A549 (cell line): ENCODE measurements at regions not wholly inside any gene's neighbourhood (a gene's known extent, or its start where the extent isn't known, plus 50 kb on each side); places are given as distances from the start of the nearest gene placed in this dataset.

Experiments
- ATAC-seq, 2 experiments: fragments of 200-7000 bp in 1 of 2; fragments of >200 bp in 1 of 2; cut with Nextera tagmentation in 1 of 2; cut with Tn5 transposase in 1 of 2; 3 replicates each; pipeline versions ENCODE4 v1.8.0 to v1.9.1; 2018 to 2020; ENCODE audit warnings: mild to moderate bottlenecking in 1 of 2, moderate library complexity in 1 of 2
- CTCF ChIA-PET: fragments of 300-600 bp; sonication (Branson Sonifier 250); formaldehyde crosslinking; extraction: SDS; loops from one replicate; lab custom pipeline; 2021; ENCODE audit warnings: antibody characterized with exemption, inconsistent platforms; lab: Yijun Ruan, JAX
- POLR2A ChIA-PET: fragments of 350-600 bp; formaldehyde crosslinking; extraction: SDS; loops from one replicate; lab custom pipeline; 2021; ENCODE audit warnings: antibody characterized with exemption, inconsistent platforms; lab: Yijun Ruan, JAX
- DNase-seq, 2 experiments: peaks; one replicate each; pipeline versions ENCODE4 v3.0.0 to v3.0.0-alpha.2; 2011 to 2016; ENCODE audit warnings: low read depth in 1 of 2, low spot score in 1 of 2
- FAIRE-seq: peaks from 2 replicates; lab custom pipeline; 2011; peaks lifted over from hg19 to GRCh38; lab: Jason Lieb, UNC
- H3K27ac ChIP-seq, 2 experiments: fragments of >200 bp; sonication (Bioruptor Twin); formaldehyde crosslinking; 3 replicates each; pipeline ENCODE4 v1.5.1; 2016 to 2017
- H3K4me1 ChIP-seq: fragments of >200 bp; sonication (Bioruptor Twin); formaldehyde crosslinking; 3 replicates; pipeline ENCODE4 v1.6.1; 2016
- H3K4me2 ChIP-seq: fragments of >200 bp; sonication (Bioruptor Twin); formaldehyde crosslinking; 3 replicates; pipeline ENCODE4 v1.6.1; 2016
- H3K4me3 ChIP-seq: fragments of >200 bp; sonication (Bioruptor Twin); formaldehyde crosslinking; 3 replicates; pipeline ENCODE4 v1.5.1; 2016
- H3K9me3 ChIP-seq: fragments of >200 bp; sonication (Bioruptor Twin); formaldehyde crosslinking; 3 replicates; pipeline ENCODE4 v1.6.1; 2016
- BHLHE40 ChIP-seq: IDR thresholded peaks from 2 replicates; pipeline ENCODE4 v1.6.1; 2012; ENCODE audit warnings: low read depth, low read length, inconsistent platforms
- CEBPB ChIP-seq, 2 experiments: fragments of >200 bp in 1 of 2; sonication (Bioruptor Twin) in 1 of 2; formaldehyde crosslinking in 1 of 2; IDR thresholded peaks; 2 replicates each; pipeline ENCODE4 v1.6.1; 2012 to 2016
- CHD2 ChIP-seq: fragments of 150-350 bp; IDR thresholded peaks from 2 replicates; pipeline ENCODE4 v1.6.1; 2014; ENCODE audit warnings: low read length; ENCODE audit not compliant: partially characterized antibody
- CHD4 ChIP-seq: fragments of 200-600 bp; sonication (generic); IDR thresholded peaks from 2 replicates; pipeline ENCODE4 v1.6.1; 2016; ENCODE audit warnings: antibody characterized with exemption, mild to moderate bottlenecking, borderline replicate concordance
- EP300 ChIP-seq, 2 experiments: fragments of >200 bp; sonication (Bioruptor Twin); formaldehyde crosslinking; IDR thresholded peaks; 2 replicates in 1 of 2; 3 replicates in 1 of 2; pipeline ENCODE4 v1.6.1; 2016 to 2017
- FOSB ChIP-seq: fragments of 250-450 bp; sonication (Bioruptor Pico); IDR thresholded peaks from 2 replicates; pipeline ENCODE4 v1.5.0; 2020; ENCODE audit warnings: mild to moderate bottlenecking, moderate library complexity
- FOSL2 ChIP-seq, 2 experiments: fragments of 450-650 bp in 1 of 2; fragments of >200 bp in 1 of 2; sonication (Bioruptor Twin) in 1 of 2; formaldehyde crosslinking; IDR thresholded peaks; 2 replicates each; pipeline versions ENCODE4 v1.5.0 to v1.6.1; 2016 to 2020; ENCODE audit warnings: mild to moderate bottlenecking in 1 of 2, moderate library complexity in 1 of 2
- FOXS1 ChIP-seq: fragments of 250-450 bp; sonication (Bioruptor Pico); IDR thresholded peaks from 2 replicates; pipeline ENCODE4 v1.5.0; 2020; ENCODE audit warnings: mild to moderate bottlenecking, moderate library complexity
- HEYL ChIP-seq: fragments of 250-450 bp; sonication (Bioruptor Pico); IDR thresholded peaks from 2 replicates; pipeline ENCODE4 v1.8.0; 2021; ENCODE audit warnings: mild to moderate bottlenecking, moderate library complexity
- HOXA7 ChIP-seq: fragments of 250-450 bp; sonication (Bioruptor Pico); IDR thresholded peaks from 2 replicates; pipeline ENCODE4 v1.5.0; 2020; ENCODE audit warnings: mild to moderate bottlenecking, moderate library complexity
- HOXB13 ChIP-seq: fragments of 250-450 bp; sonication (Bioruptor Pico); IDR thresholded peaks from 2 replicates; pipeline ENCODE4 v1.5.0; 2020; ENCODE audit warnings: low read depth, mild to moderate bottlenecking, moderate library complexity
- JUN ChIP-seq, 2 experiments: fragments of >200 bp; sonication (Bioruptor Twin); formaldehyde crosslinking; IDR thresholded peaks; 2 replicates in 1 of 2; 3 replicates in 1 of 2; pipeline ENCODE4 v1.6.1; 2016 to 2017
- JUNB ChIP-seq: fragments of >200 bp; sonication (Bioruptor Twin); formaldehyde crosslinking; IDR thresholded peaks from 2 replicates; pipeline ENCODE4 v1.6.1; 2016
- KDM5A ChIP-seq: fragments of 200-600 bp; sonication (generic); IDR thresholded peaks from 2 replicates; pipeline ENCODE4 v1.6.1; 2016; ENCODE audit warnings: antibody characterized with exemption, mild to moderate bottlenecking
- NR3C1 ChIP-seq: fragments of >200 bp; sonication (Bioruptor Twin); formaldehyde crosslinking; IDR thresholded peaks from 3 replicates; pipeline ENCODE4 v1.6.1; 2017
- PHF8 ChIP-seq: fragments of 200-600 bp; sonication (generic); IDR thresholded peaks from 2 replicates; pipeline ENCODE4 v1.6.1; 2016; ENCODE audit warnings: low read depth, mild to moderate bottlenecking, antibody characterized with exemption, moderate library complexity, borderline replicate concordance
- RAD21 ChIP-seq, 2 experiments: fragments of >200 bp in 1 of 2; sonication (Bioruptor Twin) in 1 of 2; formaldehyde crosslinking in 1 of 2; IDR thresholded peaks in 1 of 2; conservative IDR thresholded peaks in 1 of 2; 2 replicates in 1 of 2; 3 replicates in 1 of 2; pipeline ENCODE4 v1.6.1; 2012 to 2018; ENCODE audit warnings: inconsistent platforms in 1 of 2
- RCOR1 ChIP-seq: fragments of 150-350 bp; IDR thresholded peaks from 2 replicates; pipeline ENCODE4 v1.6.1; 2014; ENCODE audit warnings: antibody characterized with exemption, low read length, low read depth
- REST ChIP-seq: fragments of 200-600 bp; sonication (generic); IDR thresholded peaks from 2 replicates; pipeline ENCODE4 v1.6.1; 2016; ENCODE audit warnings: antibody characterized with exemption, mild to moderate bottlenecking, moderate library complexity
- RFX5 ChIP-seq: fragments of 450-650 bp; IDR thresholded peaks from 2 replicates; pipeline ENCODE4 v1.7.1; 2014; ENCODE audit warnings: antibody characterized with exemption, mild to moderate bottlenecking, moderate library complexity
- TP53 ChIP-seq: fragments of 250-450 bp; sonication (Bioruptor Pico); IDR thresholded peaks from 2 replicates; pipeline ENCODE4 v1.5.0; 2021; ENCODE audit warnings: mild to moderate bottlenecking, moderate library complexity
- USF2 ChIP-seq: fragments of 450-650 bp; IDR thresholded peaks from 2 replicates; pipeline ENCODE4 v1.6.1; 2014; ENCODE audit warnings: antibody characterized with exemption
- ZC3H11A ChIP-seq: fragments of 450-650 bp; IDR thresholded peaks from 2 replicates; pipeline ENCODE4 v1.6.1; 2014; ENCODE audit warnings: antibody characterized with exemption, mild to moderate bottlenecking
- WGBS: methylation state at CpG from one replicate; pipeline ENCODE4 v1.1.6; 2017; ENCODE audit errors: missing lambda C conversion rate; 5-methylcytosine and 5-hydroxymethylcytosine counted together
- TF ChIP-seq, protein P1 (sequence below): IDR thresholded peaks from 2 replicates; pipeline ENCODE4 v1.6.1; 2012; ENCODE audit warnings: low read depth, borderline replicate concordance
- TF ChIP-seq, protein P2 (sequence below): fragments of 250-450 bp; sonication (Bioruptor Pico); IDR thresholded peaks from 2 replicates; pipeline ENCODE4 v1.5.0; 2021; ENCODE audit warnings: mild to moderate bottlenecking, moderate library complexity, borderline replicate concordance

GRCh38 chr2:122755281-122755780 lies 999.9 kb downstream of the TSN start:
- Histone ChIP-seq H3K4me2 (no peak overlapping the region), H3K9me3 (no peaks in the 10 kb centered on the region), H3K4me3 (no peak overlapping the region), H3K4me1 (no peaks in the 10 kb centered on the region), H3K27ac (no peak overlapping the region)
- 15% methylated on average over 3 of the region's 3 CpGs for WGBS
- CTCF ChIA-PET, result no interaction called here
- POLR2A ChIA-PET, result no interaction called here
- FAIRE-seq (no peak), DNase-seq (no peak), ATAC-seq (no peak)
- no peak for TF ChIP-seq BHLHE40
- no peak for TF ChIP-seq KDM5A
- TF ChIP-seq ZC3H11A, result no peak
- no peak for TF ChIP-seq TP53 (CRISPR knock-in tag)
- TF ChIP-seq FOSL2 (IDR thresholded peaks at IDR 0.05), result no peak
- TF ChIP-seq FOSL2 (CRISPR knock-in tag; IDR thresholded peaks at IDR 0.05), result no peak
- TF ChIP-seq CHD2, result no peak
- TF ChIP-seq, protein P1, sequence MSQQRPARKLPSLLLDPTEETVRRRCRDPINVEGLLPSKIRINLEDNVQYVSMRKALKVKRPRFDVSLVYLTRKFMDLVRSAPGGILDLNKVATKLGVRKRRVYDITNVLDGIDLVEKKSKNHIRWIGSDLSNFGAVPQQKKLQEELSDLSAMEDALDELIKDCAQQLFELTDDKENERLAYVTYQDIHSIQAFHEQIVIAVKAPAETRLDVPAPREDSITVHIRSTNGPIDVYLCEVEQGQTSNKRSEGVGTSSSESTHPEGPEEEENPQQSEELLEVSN, result no peak
- no peak for TF ChIP-seq HOXB13
- no peak for TF ChIP-seq HOXA7 (CRISPR knock-in tag)
- no peak for TF ChIP-seq PHF8
- TF ChIP-seq, protein P2, sequence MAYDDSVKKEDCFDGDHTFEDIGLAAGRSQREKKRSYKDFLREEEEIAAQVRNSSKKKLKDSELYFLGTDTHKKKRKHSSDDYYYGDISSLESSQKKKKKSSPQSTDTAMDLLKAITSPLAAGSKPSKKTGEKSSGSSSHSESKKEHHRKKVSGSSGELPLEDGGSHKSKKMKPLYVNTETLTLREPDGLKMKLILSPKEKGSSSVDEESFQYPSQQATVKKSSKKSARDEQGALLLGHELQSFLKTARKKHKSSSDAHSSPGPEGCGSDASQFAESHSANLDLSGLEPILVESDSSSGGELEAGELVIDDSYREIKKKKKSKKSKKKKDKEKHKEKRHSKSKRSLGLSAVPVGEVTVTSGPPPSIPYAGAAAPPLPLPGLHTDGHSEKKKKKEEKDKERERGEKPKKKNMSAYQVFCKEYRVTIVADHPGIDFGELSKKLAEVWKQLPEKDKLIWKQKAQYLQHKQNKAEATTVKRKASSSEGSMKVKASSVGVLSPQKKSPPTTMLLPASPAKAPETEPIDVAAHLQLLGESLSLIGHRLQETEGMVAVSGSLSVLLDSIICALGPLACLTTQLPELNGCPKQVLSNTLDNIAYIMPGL (CRISPR knock-in tag), result no peak
- no peak for TF ChIP-seq CEBPB (IDR thresholded peaks at IDR 0.05)
- TF ChIP-seq FOSB (CRISPR knock-in tag), result no peak
- TF ChIP-seq FOXS1, result no peak

DNA sequence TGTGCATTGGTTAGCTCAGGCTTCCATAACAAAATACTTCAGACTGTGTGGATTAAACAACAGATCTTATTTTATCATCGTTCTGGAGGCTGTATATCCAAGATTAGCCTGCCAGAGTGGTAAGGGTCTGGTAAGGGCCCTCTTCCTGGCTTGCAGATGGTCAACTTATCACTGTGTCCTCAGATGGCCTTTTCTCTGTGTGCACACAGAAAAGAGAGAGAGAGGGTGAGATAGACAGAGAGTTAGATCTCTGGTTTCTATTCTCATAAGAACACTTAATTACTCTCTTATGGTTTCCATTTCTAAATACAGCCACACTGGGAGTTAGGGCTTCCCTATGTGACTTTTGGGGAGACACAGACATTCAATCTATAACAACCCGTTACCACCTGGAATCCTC lies 1003.5 kb downstream of the TSN start:
- WGBS, result 7% methylated on average over 2 of the region's 2 CpGs
- POLR2A ChIA-PET, result no interaction called here
- H3K4me3 ChIP-seq, result no peak overlapping the region
- H3K9me3 ChIP-seq, result peaks cover 4% of the 10 kb centered on the region; the same call in 1 of the 3 replicates
- CTCF ChIA-PET, result interaction anchor here (1.1 kb wide), 1 partner anchor 1790 kb away, joined by 3 read pairs; no protein-coding TSS in a partner anchor
- no peaks in the 10 kb centered on the region for H3K4me1 ChIP-seq
- no peak for TF ChIP-seq HEYL (CRISPR knock-in tag)
- TF ChIP-seq CHD2, result no peak
- TF ChIP-seq USF2, result no peak
- TF ChIP-seq RCOR1, result no peak
- no peak for TF ChIP-seq JUN (IDR thresholded peaks at IDR 0.05)
- TF ChIP-seq PHF8, result no peak
- TF ChIP-seq REST, result no peak
- TF ChIP-seq RAD21 (conservative IDR thresholded peaks at IDR 0.05 in 1 of 2, IDR thresholded peaks at IDR 0.05 in 1 of 2), result no peak
- no peak for TF ChIP-seq CHD4
- no peak for TF ChIP-seq RFX5
- no peak for TF ChIP-seq NR3C1
- no peak for TF ChIP-seq CEBPB (IDR thresholded peaks at IDR 0.05)
- no peak for TF ChIP-seq JUNB
- TF ChIP-seq EP300 (IDR thresholded peaks at IDR 0.05), result no peak
- no peak for DNase-seq
- no peak for ATAC-seq
- no peak overlapping the region for H3K27ac ChIP-seq
- FAIRE-seq, result no peak
- no peak overlapping the region for H3K4me2 ChIP-seq
